ENCODE measurements at regions not wholly inside any gene's neighbourhood (a gene's known extent, or its start where the extent isn't known, plus 50 kb on each side); places are given as distances from the start of the nearest gene placed in this dataset.

GRCh38 chr16:52613508-52613907 lies 66.6 kb upstream of the TOX3 start:
- TF ChIP-seq CTCF (IDR thresholded peaks at IDR 0.05), result no peak
- TF ChIP-seq POLR2A (IDR thresholded peaks at IDR 0.05), result no peak
- TF ChIP-seq EP300 (IDR thresholded peaks at IDR 0.05), result no peak
